ENCODE measurements at regions not wholly inside any gene's neighbourhood (a gene's known extent, or its start where the extent isn't known, plus 50 kb on each side); places are given as distances from the start of the nearest gene placed in this dataset.

- no peaks in the 10 kb centered on the region for H3K9me2 ChIP-seq
- H3K4me2 ChIP-seq: no peak overlapping the region
- no peak overlapping the region for H3K4me3 ChIP-seq (ENCODE audit: low read depth in 2 of 2, low read length in 1 of 2)
- no peak for DNase-seq
- CTCF ChIA-PET: no interaction called here
- 45% methylated on average over 5 of the region's 6 CpGs for WGBS (ENCODE audit: low lambda C conversion rate)
- peaks cover 0 to 2% of the 10 kb centered on the region in 2 experiments; a peak in 1 of 4 replicates for H3K4me1 ChIP-seq (ENCODE audit: control insufficient read depth in 1 of 2, insufficient read depth in 2 of 2, low read depth in 1 of 2, low read length in 1 of 2)
- H3K27me3 ChIP-seq (ENCODE audit: insufficient read depth): peaks cover 15% of the 10 kb centered on the region; the same call in 1 of the 2 replicates
- POLR2A ChIA-PET: no interaction called here
- no peaks in the 10 kb centered on the region for H3K36me3 ChIP-seq (replicated peaks in 1 of 2; ENCODE audit: control insufficient read depth in 1 of 2, insufficient read depth in 2 of 2, low read length in 1 of 2)
- no peaks in the 10 kb centered on the region for H3K9me3 ChIP-seq
- H2AFZ ChIP-seq (ENCODE audit: low read depth): no peak overlapping the region
- H3F3A ChIP-seq (replicated peaks; ENCODE audit: insufficient read depth): no peaks in the 10 kb centered on the region
- H3K27ac ChIP-seq (ENCODE audit: low read depth in 2 of 2, low read length in 1 of 2): no peak overlapping the region
- no peak for TF ChIP-seq GABPA (IDR thresholded peaks at IDR 0.05; ENCODE audit: low read depth)
- no peaks in the 10 kb centered on the region for H3K79me2 ChIP-seq (ENCODE audit: insufficient read depth)
- no peaks in the 10 kb centered on the region for H4K20me1 ChIP-seq (ENCODE audit: insufficient read depth)
- H3K9ac ChIP-seq: no peak overlapping the region
Measured at GRCh38 chrX:69033936-69034335, 131.3 kb downstream of the PJA1 start.

GRCh38 chrX:69032601-69033000 lies 132.7 kb downstream of the PJA1 start:
- Histone ChIP-seq H3K36me3 (replicated peaks in 1 of 2; ENCODE audit: control insufficient read depth in 1 of 2, insufficient read depth in 2 of 2, low read length in 1 of 2) (no peaks in the 10 kb centered on the region), H3K9me3 (no peaks in the 10 kb centered on the region), H3K79me2 (ENCODE audit: insufficient read depth) (no peaks in the 10 kb centered on the region), H3K27ac (ENCODE audit: low read depth in 2 of 2, low read length in 1 of 2) (no peak overlapping the region), H3K4me2 (no peak overlapping the region), H3K9me2 (no peaks in the 10 kb centered on the region), H3K27me3 (ENCODE audit: insufficient read depth) (peaks cover 15% of the 10 kb centered on the region; the same call in 1 of the 2 replicates), H3K4me3 (ENCODE audit: low read depth in 2 of 2, low read length in 1 of 2) (no peak overlapping the region), H3K4me1 (ENCODE audit: control insufficient read depth in 1 of 2, insufficient read depth in 2 of 2, low read depth in 1 of 2, low read length in 1 of 2) (peaks cover 0 to 2% of the 10 kb centered on the region in 2 experiments; a peak in 1 of 4 replicates), H3F3A (replicated peaks; ENCODE audit: insufficient read depth) (no peaks in the 10 kb centered on the region), H4K20me1 (ENCODE audit: insufficient read depth) (no peaks in the 10 kb centered on the region), H2AFZ (ENCODE audit: low read depth) (no peak overlapping the region), H3K9ac (no peak overlapping the region)
- ChIA-PET CTCF (interaction anchor here (1.1 to 2.6 kb wide), 2 partner anchors 29 to 205 kb away, joined by 3 to 10 read pairs; no protein-coding TSS in a partner anchor), POLR2A (no interaction called here)
- TF ChIP-seq RAD21 (IDR thresholded peaks at IDR 0.05; ENCODE audit: low read length) (no peak), IRF3 (IDR thresholded peaks at IDR 0.05; ENCODE audit: low read depth, low read length) (no peak), RFX5 (IDR thresholded peaks at IDR 0.05; ENCODE audit: low read length) (no peak), RXRA (IDR thresholded peaks at IDR 0.05; ENCODE audit: borderline replicate concordance, low read depth) (no peak), YY1 (IDR thresholded peaks at IDR 0.05; ENCODE audit: low read depth) (no peak), FOXM1 (IDR thresholded peaks at IDR 0.05; ENCODE audit: low read depth) (no peak), GATA2 (CRISPR knock-in tag; IDR thresholded peaks at IDR 0.05) (no peak), JUND (IDR thresholded peaks at IDR 0.05) (no peak), CTCF (IDR thresholded peaks at IDR 0.05) (no peak), SIN3A (IDR thresholded peaks at IDR 0.05; ENCODE audit: borderline replicate concordance, low read depth, low read length) (no peak), MXI1 (IDR thresholded peaks at IDR 0.05; ENCODE audit: low read depth, low read length) (no peak), EZH2phosphoT487 (IDR thresholded peaks at IDR 0.05; ENCODE audit: borderline replicate concordance, low read depth) (no peak)
- DNase-seq: no peak
- WGBS (ENCODE audit: low lambda C conversion rate): no CpG with 5 or more reads among the region's 1 CpG

Measured in SK-N-SH (cell line).